ENCODE measurements at regions not wholly inside any gene's neighbourhood (a gene's known extent, or its start where the extent isn't known, plus 50 kb on each side); places are given as distances from the start of the nearest gene placed in this dataset.

DNA sequence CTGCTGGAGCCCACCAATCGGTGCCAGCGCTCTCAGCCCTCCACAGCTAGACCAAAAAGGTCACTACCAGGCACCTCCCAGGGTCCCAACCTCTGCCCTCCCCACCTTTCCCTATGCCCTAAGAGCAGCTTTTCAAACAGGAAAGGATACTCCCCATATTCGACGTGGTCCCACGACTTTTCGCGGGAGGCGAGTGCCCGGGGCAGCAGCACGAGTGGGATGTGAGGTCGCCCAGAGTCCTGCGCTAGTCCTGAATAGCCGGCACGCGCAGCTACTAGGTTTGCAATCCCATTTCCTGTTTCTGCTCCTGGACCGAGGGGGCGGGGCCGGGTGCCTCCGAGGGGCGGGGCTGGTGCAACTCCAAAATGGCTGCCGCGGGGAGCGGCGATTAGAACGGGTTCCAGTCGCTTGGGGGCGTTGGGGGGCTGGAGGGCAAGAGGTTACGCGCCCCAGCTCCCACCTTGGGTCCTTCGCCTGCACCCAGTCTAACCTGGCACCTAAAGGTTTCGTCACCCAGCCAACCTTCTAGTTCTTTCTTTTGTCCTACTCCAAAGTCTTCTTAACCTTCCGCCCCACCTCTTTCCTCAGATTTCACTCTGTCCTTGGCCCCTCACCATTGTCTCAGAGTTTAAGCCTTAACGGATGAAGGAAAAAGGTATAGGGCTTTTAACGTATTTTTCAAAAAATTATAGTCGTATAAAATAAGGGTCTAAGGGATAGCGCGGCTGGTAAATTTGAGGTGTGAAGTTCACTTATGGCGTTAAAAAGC, 85.0 kb upstream of the TENT5D start:
- Histone ChIP-seq H3K27me3 (ENCODE audit: insufficient read depth, low read length) (no peaks in the 10 kb centered on the region), H3K36me3 (ENCODE audit: insufficient read depth, low read length) (no peaks in the 10 kb centered on the region), H3K9ac (ENCODE audit: low read length) (no peak overlapping the region), H3F3A (ENCODE audit: insufficient read depth, low read length) (no peaks in the 10 kb centered on the region), H2AFZ (ENCODE audit: low read length) (no peak overlapping the region), H3K9me2 (ENCODE audit: low read depth, low read length) (no peaks in the 10 kb centered on the region), H3K4me1 (ENCODE audit: insufficient read depth, low read length, severe bottlenecking) (peaks cover 9% of the 10 kb centered on the region), H3K4me2 (ENCODE audit: low read length) (no peak overlapping the region), H3K4me3 (ENCODE audit: low read depth, low read length, poor library complexity, severe bottlenecking) (no peak overlapping the region), H3K27ac (ENCODE audit: low read depth, low read length, poor library complexity, severe bottlenecking) (no peak overlapping the region), H3K9me3 (ENCODE audit: low read length) (no peaks in the 10 kb centered on the region), H3K79me2 (ENCODE audit: insufficient read depth, low read length) (no peaks in the 10 kb centered on the region), H4K20me1 (ENCODE audit: insufficient read depth, low read length) (no peaks in the 10 kb centered on the region)
- TF ChIP-seq EZH2 (IDR thresholded peaks at IDR 0.05; ENCODE audit: borderline replicate concordance, low read length) = no peak
- TF ChIP-seq, protein P1, sequence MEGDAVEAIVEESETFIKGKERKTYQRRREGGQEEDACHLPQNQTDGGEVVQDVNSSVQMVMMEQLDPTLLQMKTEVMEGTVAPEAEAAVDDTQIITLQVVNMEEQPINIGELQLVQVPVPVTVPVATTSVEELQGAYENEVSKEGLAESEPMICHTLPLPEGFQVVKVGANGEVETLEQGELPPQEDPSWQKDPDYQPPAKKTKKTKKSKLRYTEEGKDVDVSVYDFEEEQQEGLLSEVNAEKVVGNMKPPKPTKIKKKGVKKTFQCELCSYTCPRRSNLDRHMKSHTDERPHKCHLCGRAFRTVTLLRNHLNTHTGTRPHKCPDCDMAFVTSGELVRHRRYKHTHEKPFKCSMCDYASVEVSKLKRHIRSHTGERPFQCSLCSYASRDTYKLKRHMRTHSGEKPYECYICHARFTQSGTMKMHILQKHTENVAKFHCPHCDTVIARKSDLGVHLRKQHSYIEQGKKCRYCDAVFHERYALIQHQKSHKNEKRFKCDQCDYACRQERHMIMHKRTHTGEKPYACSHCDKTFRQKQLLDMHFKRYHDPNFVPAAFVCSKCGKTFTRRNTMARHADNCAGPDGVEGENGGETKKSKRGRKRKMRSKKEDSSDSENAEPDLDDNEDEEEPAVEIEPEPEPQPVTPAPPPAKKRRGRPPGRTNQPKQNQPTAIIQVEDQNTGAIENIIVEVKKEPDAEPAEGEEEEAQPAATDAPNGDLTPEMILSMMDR (IDR thresholded peaks at IDR 0.05; ENCODE audit: low read length) = no peak

DNA sequence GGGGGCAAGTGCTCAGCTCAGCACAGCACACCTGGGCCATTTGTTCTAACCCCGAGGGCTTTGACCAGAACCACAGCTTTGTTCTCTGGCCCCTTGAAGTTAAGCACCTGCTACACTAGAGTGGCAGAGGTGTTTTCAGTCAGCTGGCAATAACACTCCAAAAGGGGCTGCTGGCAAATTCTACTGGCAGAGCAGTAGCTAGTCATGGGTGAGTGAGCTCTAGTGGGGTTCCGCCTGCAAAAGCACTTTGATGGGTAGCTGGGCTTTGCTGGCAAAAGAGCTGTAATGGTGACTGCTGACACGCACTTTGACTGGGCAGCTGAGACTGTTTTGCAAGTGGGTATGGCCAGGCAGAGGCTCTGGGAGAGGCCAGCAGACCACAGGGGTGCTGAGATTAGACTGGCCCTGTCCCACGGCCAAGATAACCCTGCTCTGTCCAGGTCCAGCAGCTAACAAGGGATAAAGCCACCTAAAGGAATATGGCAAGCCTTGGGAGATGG, 65.2 kb upstream of the TENT5D start:
- no peaks in the 10 kb centered on the region for H3F3A ChIP-seq (ENCODE audit: insufficient read depth, low read length)
- H4K20me1 ChIP-seq (ENCODE audit: insufficient read depth, low read length) = no peaks in the 10 kb centered on the region
- H3K9me2 ChIP-seq (ENCODE audit: low read depth, low read length) = no peaks in the 10 kb centered on the region
- no peaks in the 10 kb centered on the region for H3K27me3 ChIP-seq (ENCODE audit: insufficient read depth, low read length)
- H3K4me2 ChIP-seq (ENCODE audit: low read length) = peak overlapping the region; percentile 65
- H3K4me3 ChIP-seq (ENCODE audit: low read depth, low read length, poor library complexity, severe bottlenecking) = peak overlapping the region; percentile 50
- peak overlapping the region; percentile 97 for H3K27ac ChIP-seq (ENCODE audit: low read depth, low read length, poor library complexity, severe bottlenecking)
- H3K4me1 ChIP-seq (ENCODE audit: insufficient read depth, low read length, severe bottlenecking) = peaks cover 47% of the 10 kb centered on the region
- peak overlapping the region; percentile 64 for H3K9ac ChIP-seq (ENCODE audit: low read length)
- H3K36me3 ChIP-seq (ENCODE audit: insufficient read depth, low read length) = no peaks in the 10 kb centered on the region
- no peaks in the 10 kb centered on the region for H3K79me2 ChIP-seq (ENCODE audit: insufficient read depth, low read length)
- H2AFZ ChIP-seq (ENCODE audit: low read length) = no peak overlapping the region
- TF ChIP-seq EZH2 (IDR thresholded peaks at IDR 0.05; ENCODE audit: borderline replicate concordance, low read length) = no peak
- TF ChIP-seq, protein P1 (IDR thresholded peaks at IDR 0.05; ENCODE audit: low read length) = no peak
- H3K9me3 ChIP-seq (ENCODE audit: low read length) = no peaks in the 10 kb centered on the region
